ENCODE measurements at regions not wholly inside any gene's neighbourhood (a gene's known extent, or its start where the extent isn't known, plus 50 kb on each side); places are given as distances from the start of the nearest gene placed in this dataset.

GRCh38 chr17:74008196-74008595, 195.3 kb upstream of the RPL38 start:
- no peak overlapping the region for H3K27ac ChIP-seq (ENCODE audit: low read depth in 2 of 2, low read length in 1 of 2)
- no peak overlapping the region for H3K4me3 ChIP-seq (ENCODE audit: low read depth in 1 of 2, low read length in 2 of 2)
- peaks cover 0 to 3% of the 10 kb centered on the region in 2 donors for H3K9me3 ChIP-seq (ENCODE audit: control insufficient read depth in 2 of 2, insufficient read depth in 1 of 2, low read depth in 1 of 2, low read length in 1 of 2)
- peaks cover 0 to 8% of the 10 kb centered on the region in 2 donors for H3K27me3 ChIP-seq (ENCODE audit: control insufficient read depth in 1 of 2, insufficient read depth in 2 of 2, low read length in 2 of 2)
- H3K36me3 ChIP-seq (ENCODE audit: control insufficient read depth in 2 of 2, insufficient read depth in 2 of 2, low read length in 1 of 2), result no peaks in the 10 kb centered on the region
- WGBS, 2 donors, result 35 to 37% methylated on average over 10 of the region's 10 CpGs
- H3K4me1 ChIP-seq (ENCODE audit: control insufficient read depth in 2 of 2, insufficient read depth in 2 of 2, low read length in 1 of 2), result no peaks in the 10 kb centered on the region

- WGBS, 2 donors, result 65 to 68% methylated on average over 8 of the region's 8 CpGs
- Histone ChIP-seq H3K27me3 (ENCODE audit: control insufficient read depth in 1 of 2, insufficient read depth in 2 of 2, low read length in 2 of 2) (peaks cover 0 to 8% of the 10 kb centered on the region in 2 donors), H3K27ac (ENCODE audit: low read depth in 2 of 2, low read length in 1 of 2) (no peak overlapping the region)
Observed at GRCh38 chr17:74009056-74009625, 194.3 kb upstream of the RPL38 start.

GRCh38 chr17:74010903-74011302, 192.6 kb upstream of the RPL38 start:
- Histone ChIP-seq H3K4me3 (ENCODE audit: low read depth in 1 of 2, low read length in 2 of 2) (no peak overlapping the region), H3K27me3 (ENCODE audit: control insufficient read depth in 1 of 2, insufficient read depth in 2 of 2, low read length in 2 of 2) (peaks cover 0 to 8% of the 10 kb centered on the region in 2 donors), H3K9me3 (ENCODE audit: control insufficient read depth in 2 of 2, insufficient read depth in 1 of 2, low read depth in 1 of 2, low read length in 1 of 2) (peaks cover 3 to 5% of the 10 kb centered on the region in 2 donors), H3K36me3 (ENCODE audit: control insufficient read depth in 2 of 2, insufficient read depth in 2 of 2, low read length in 1 of 2) (no peaks in the 10 kb centered on the region), H3K4me1 (ENCODE audit: control insufficient read depth in 2 of 2, insufficient read depth in 2 of 2, low read length in 1 of 2) (no peaks in the 10 kb centered on the region), H3K27ac (ENCODE audit: low read depth in 2 of 2, low read length in 1 of 2) (no peak overlapping the region)
- 72 to 77% methylated on average over 10 of the region's 10 CpGs for WGBS, 2 donors

More at GRCh38 chr17:74009056-74009625, 194.3 kb upstream of the RPL38 start:
- Histone ChIP-seq H3K9me3 (ENCODE audit: control insufficient read depth in 2 of 2, insufficient read depth in 1 of 2, low read depth in 1 of 2, low read length in 1 of 2) (no peaks in the 10 kb centered on the region), H3K4me1 (ENCODE audit: control insufficient read depth in 2 of 2, insufficient read depth in 2 of 2, low read length in 1 of 2) (no peaks in the 10 kb centered on the region), H3K36me3 (ENCODE audit: control insufficient read depth in 2 of 2, insufficient read depth in 2 of 2, low read length in 1 of 2) (no peaks in the 10 kb centered on the region), H3K4me3 (ENCODE audit: low read depth in 1 of 2, low read length in 2 of 2) (no peak overlapping the region)

DNA sequence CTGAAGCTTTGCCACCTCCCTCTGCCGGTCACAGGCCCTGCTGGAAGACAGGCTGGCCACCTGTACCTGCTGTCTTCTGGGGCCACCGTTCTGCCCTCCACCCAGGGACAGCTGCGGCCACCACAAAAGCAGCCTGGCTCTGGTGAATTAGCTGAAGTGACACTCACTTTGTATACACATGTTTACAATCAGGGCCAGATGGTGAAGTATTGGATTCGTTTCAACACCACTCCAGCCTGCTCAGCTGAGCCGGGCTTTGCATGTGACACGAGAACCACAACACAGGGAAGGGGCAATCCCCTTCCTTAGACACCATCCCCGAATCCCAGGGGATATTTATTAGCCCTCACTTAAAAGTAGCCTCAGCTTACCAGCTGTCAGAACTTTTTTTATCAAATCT, 191.5 kb upstream of the RPL38 start:
- H3K9me3 ChIP-seq (ENCODE audit: control insufficient read depth in 2 of 2, insufficient read depth in 1 of 2, low read depth in 1 of 2, low read length in 1 of 2), result peaks cover 3 to 5% of the 10 kb centered on the region in 2 donors
- 31 to 37% methylated on average over 7 of the region's 7 CpGs for WGBS, 2 donors
- H3K27ac ChIP-seq (ENCODE audit: low read depth in 2 of 2, low read length in 1 of 2), result no peak overlapping the region
- H3K4me3 ChIP-seq (ENCODE audit: low read depth in 1 of 2, low read length in 2 of 2), result no peak overlapping the region
- peaks cover 0 to 4% of the 10 kb centered on the region in 2 donors for H3K27me3 ChIP-seq (ENCODE audit: control insufficient read depth in 1 of 2, insufficient read depth in 2 of 2, low read length in 2 of 2)
- H3K4me1 ChIP-seq (ENCODE audit: control insufficient read depth in 2 of 2, insufficient read depth in 2 of 2, low read length in 1 of 2), result no peaks in the 10 kb centered on the region
- H3K36me3 ChIP-seq (ENCODE audit: control insufficient read depth in 2 of 2, insufficient read depth in 2 of 2, low read length in 1 of 2), result no peaks in the 10 kb centered on the region

DNA sequence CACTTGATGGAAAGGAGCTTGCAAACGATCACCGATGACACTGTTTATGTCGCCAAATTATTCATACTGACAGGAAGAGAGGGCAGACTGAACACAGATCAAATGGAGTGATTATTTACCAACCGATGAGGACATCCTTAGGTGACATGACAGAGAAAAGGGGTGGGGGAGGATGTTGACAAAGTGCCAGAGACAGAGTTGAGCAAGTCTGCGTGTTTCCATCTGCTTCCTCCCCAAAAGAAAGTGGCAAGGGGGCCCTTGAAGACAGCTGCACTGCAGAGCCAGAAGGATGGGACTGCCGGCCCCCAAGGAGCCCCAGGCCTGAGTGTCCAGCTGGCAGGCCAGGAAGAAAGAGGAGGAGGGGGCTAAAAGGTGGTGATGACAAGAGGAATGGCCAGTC, 191.0 kb upstream of the RPL38 start:
- no peaks in the 10 kb centered on the region for H3K4me1 ChIP-seq (ENCODE audit: control insufficient read depth in 2 of 2, insufficient read depth in 2 of 2, low read length in 1 of 2)
- H3K36me3 ChIP-seq (ENCODE audit: control insufficient read depth in 2 of 2, insufficient read depth in 2 of 2, low read length in 1 of 2), result no peaks in the 10 kb centered on the region
- 22 to 23% methylated on average over 6 of the region's 6 CpGs for WGBS, 2 donors
- H3K27ac ChIP-seq (ENCODE audit: low read depth in 2 of 2, low read length in 1 of 2), result no peak overlapping the region
- peaks cover 0 to 4% of the 10 kb centered on the region in 2 donors for H3K27me3 ChIP-seq (ENCODE audit: control insufficient read depth in 1 of 2, insufficient read depth in 2 of 2, low read length in 2 of 2)
- peaks cover 3 to 5% of the 10 kb centered on the region in 2 donors for H3K9me3 ChIP-seq (ENCODE audit: control insufficient read depth in 2 of 2, insufficient read depth in 1 of 2, low read depth in 1 of 2, low read length in 1 of 2)
- H3K4me3 ChIP-seq (ENCODE audit: low read depth in 1 of 2, low read length in 2 of 2), result no peak overlapping the region

DNA sequence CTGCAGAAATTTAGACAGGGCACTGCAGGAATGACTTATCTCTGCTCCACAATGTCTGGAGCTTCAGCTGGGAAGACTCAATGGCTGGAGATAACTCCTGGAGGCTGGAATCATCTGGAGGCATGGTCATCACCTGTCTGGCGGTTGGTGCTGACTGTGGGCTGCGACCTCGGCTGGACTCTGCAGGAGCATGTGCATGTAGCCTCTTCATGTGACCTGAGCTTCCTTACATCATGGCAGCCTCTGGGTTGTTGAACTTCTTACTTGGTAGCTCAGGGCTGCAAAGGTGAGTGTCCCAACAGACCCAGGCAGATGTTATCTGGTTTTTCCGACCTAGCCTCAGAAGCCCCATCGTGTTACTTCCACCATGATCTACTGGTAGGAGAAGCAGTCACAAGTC, 188.2 kb upstream of the RPL38 start:
- no peaks in the 10 kb centered on the region for H3K27me3 ChIP-seq (ENCODE audit: control insufficient read depth in 1 of 2, insufficient read depth in 2 of 2, low read length in 2 of 2)
- 86 to 88% methylated on average over 5 of the region's 5 CpGs for WGBS, 2 donors
- H3K27ac ChIP-seq (ENCODE audit: low read depth in 2 of 2, low read length in 1 of 2), result no peak overlapping the region

DNA sequence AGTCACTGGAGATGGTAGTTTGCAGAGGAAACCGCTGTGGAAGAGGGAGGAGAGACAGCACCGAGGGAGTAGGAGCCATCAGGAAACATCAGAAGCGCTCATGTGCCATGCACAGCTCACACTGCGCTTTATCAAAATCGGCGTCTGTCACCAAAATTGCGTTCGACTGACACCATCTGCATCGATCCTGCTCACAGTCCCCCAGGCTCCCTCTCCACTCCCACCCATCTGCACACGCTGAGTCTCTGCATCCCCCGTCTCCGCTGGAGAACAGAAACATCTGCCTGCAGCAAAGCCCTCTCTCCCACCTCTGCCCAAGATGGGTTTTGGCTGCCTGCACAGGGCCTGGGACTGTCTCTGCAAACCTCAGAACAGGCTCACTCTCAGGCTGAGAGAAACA, 187.5 kb upstream of the RPL38 start:
- H3K27me3 ChIP-seq (ENCODE audit: control insufficient read depth in 1 of 2, insufficient read depth in 2 of 2, low read length in 2 of 2), result no peaks in the 10 kb centered on the region
- 75 to 76% methylated on average over 12 of the region's 12 CpGs for WGBS, 2 donors

More for the DNA sequence above, 188.2 kb upstream of the RPL38 start:
- H3K4me3 ChIP-seq (ENCODE audit: low read depth in 1 of 2, low read length in 2 of 2), result no peak overlapping the region
- H3K4me1 ChIP-seq (ENCODE audit: control insufficient read depth in 2 of 2, insufficient read depth in 2 of 2, low read length in 1 of 2), result no peaks in the 10 kb centered on the region
- no peaks in the 10 kb centered on the region for H3K36me3 ChIP-seq (ENCODE audit: control insufficient read depth in 2 of 2, insufficient read depth in 2 of 2, low read length in 1 of 2)
- H3K9me3 ChIP-seq (ENCODE audit: control insufficient read depth in 2 of 2, insufficient read depth in 1 of 2, low read depth in 1 of 2, low read length in 1 of 2), result peaks cover 3 to 5% of the 10 kb centered on the region in 2 donors

GRCh38 chr17:74016461-74016860, 187.0 kb upstream of the RPL38 start:
- no peaks in the 10 kb centered on the region for H3K36me3 ChIP-seq (ENCODE audit: control insufficient read depth in 2 of 2, insufficient read depth in 2 of 2, low read length in 1 of 2)
- H3K4me1 ChIP-seq (ENCODE audit: control insufficient read depth in 2 of 2, insufficient read depth in 2 of 2, low read length in 1 of 2), result no peaks in the 10 kb centered on the region
- WGBS, 2 donors, result 64 to 79% methylated on average over 8 of the region's 8 CpGs
- H3K27me3 ChIP-seq (ENCODE audit: control insufficient read depth in 1 of 2, insufficient read depth in 2 of 2, low read length in 2 of 2), result no peaks in the 10 kb centered on the region
- no peak overlapping the region for H3K27ac ChIP-seq (ENCODE audit: low read depth in 2 of 2, low read length in 1 of 2)
- no peak overlapping the region for H3K4me3 ChIP-seq (ENCODE audit: low read depth in 1 of 2, low read length in 2 of 2)
- H3K9me3 ChIP-seq (ENCODE audit: control insufficient read depth in 2 of 2, insufficient read depth in 1 of 2, low read depth in 1 of 2, low read length in 1 of 2), result peaks cover 3 to 5% of the 10 kb centered on the region in 2 donors

More for the DNA sequence above, 187.5 kb upstream of the RPL38 start:
- peaks cover 3 to 5% of the 10 kb centered on the region in 2 donors for H3K9me3 ChIP-seq (ENCODE audit: control insufficient read depth in 2 of 2, insufficient read depth in 1 of 2, low read depth in 1 of 2, low read length in 1 of 2)
- H3K4me1 ChIP-seq (ENCODE audit: control insufficient read depth in 2 of 2, insufficient read depth in 2 of 2, low read length in 1 of 2), result no peaks in the 10 kb centered on the region
- no peak overlapping the region for H3K4me3 ChIP-seq (ENCODE audit: low read depth in 1 of 2, low read length in 2 of 2)
- H3K27ac ChIP-seq (ENCODE audit: low read depth in 2 of 2, low read length in 1 of 2), result no peak overlapping the region
- H3K36me3 ChIP-seq (ENCODE audit: control insufficient read depth in 2 of 2, insufficient read depth in 2 of 2, low read length in 1 of 2), result no peaks in the 10 kb centered on the region

- H3K27me3 ChIP-seq (ENCODE audit: control insufficient read depth in 1 of 2, insufficient read depth in 2 of 2, low read length in 2 of 2), result no peaks in the 10 kb centered on the region
- 73 to 78% methylated on average over 8 of the region's 8 CpGs for WGBS, 2 donors
Observed at GRCh38 chr17:74017466-74017865, 186.0 kb upstream of the RPL38 start.

DNA sequence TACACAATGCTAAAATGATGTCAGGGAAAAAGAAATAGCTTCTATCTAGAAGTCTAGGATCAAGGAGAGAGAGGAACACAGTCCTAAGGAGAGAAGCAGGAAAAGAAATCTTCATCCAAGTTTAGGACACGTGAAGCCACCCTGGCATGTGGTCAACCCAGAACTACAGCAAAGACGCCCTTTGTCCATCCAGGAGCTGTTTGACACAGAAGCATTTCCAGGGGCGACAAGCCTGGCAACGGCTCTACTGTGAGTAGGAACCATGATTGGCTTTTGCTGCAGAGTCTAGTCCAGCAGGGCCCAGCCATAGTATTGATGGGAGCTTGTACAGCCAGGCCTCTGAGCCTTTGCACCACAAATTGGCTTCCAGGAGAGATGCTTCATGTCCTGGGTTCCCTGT, 185.4 kb upstream of the RPL38 start:
- Histone ChIP-seq H3K9me3 (ENCODE audit: control insufficient read depth in 2 of 2, insufficient read depth in 1 of 2, low read depth in 1 of 2, low read length in 1 of 2) (peaks cover 3 to 5% of the 10 kb centered on the region in 2 donors), H3K27ac (ENCODE audit: low read depth in 2 of 2, low read length in 1 of 2) (no peak overlapping the region), H3K36me3 (ENCODE audit: control insufficient read depth in 2 of 2, insufficient read depth in 2 of 2, low read length in 1 of 2) (no peaks in the 10 kb centered on the region), H3K4me3 (ENCODE audit: low read depth in 1 of 2, low read length in 2 of 2) (no peak overlapping the region), H3K4me1 (ENCODE audit: control insufficient read depth in 2 of 2, insufficient read depth in 2 of 2, low read length in 1 of 2) (no peaks in the 10 kb centered on the region), H3K27me3 (ENCODE audit: control insufficient read depth in 1 of 2, insufficient read depth in 2 of 2, low read length in 2 of 2) (no peaks in the 10 kb centered on the region)
- 74 to 75% methylated on average over 4 of the region's 4 CpGs for WGBS, 2 donors

More at GRCh38 chr17:74017466-74017865, 186.0 kb upstream of the RPL38 start:
- H3K27ac ChIP-seq (ENCODE audit: low read depth in 2 of 2, low read length in 1 of 2), result no peak overlapping the region
- no peaks in the 10 kb centered on the region for H3K36me3 ChIP-seq (ENCODE audit: control insufficient read depth in 2 of 2, insufficient read depth in 2 of 2, low read length in 1 of 2)
- no peaks in the 10 kb centered on the region for H3K4me1 ChIP-seq (ENCODE audit: control insufficient read depth in 2 of 2, insufficient read depth in 2 of 2, low read length in 1 of 2)
- peaks cover 3 to 5% of the 10 kb centered on the region in 2 donors for H3K9me3 ChIP-seq (ENCODE audit: control insufficient read depth in 2 of 2, insufficient read depth in 1 of 2, low read depth in 1 of 2, low read length in 1 of 2)
- no peak overlapping the region for H3K4me3 ChIP-seq (ENCODE audit: low read depth in 1 of 2, low read length in 2 of 2)

Measured in esophagus (tissue), 2 donors.